Right kidney (tissue), 1 donor: ENCODE measurements at regions not wholly inside any gene's neighbourhood (a gene's known extent, or its start where the extent isn't known, plus 50 kb on each side); places are given as distances from the start of the nearest gene placed in this dataset.

ENCODE experiments used
- DNase-seq: peaks from one replicate; pipeline ENCODE4 v3.0.0-alpha.2; 2016

DNA sequence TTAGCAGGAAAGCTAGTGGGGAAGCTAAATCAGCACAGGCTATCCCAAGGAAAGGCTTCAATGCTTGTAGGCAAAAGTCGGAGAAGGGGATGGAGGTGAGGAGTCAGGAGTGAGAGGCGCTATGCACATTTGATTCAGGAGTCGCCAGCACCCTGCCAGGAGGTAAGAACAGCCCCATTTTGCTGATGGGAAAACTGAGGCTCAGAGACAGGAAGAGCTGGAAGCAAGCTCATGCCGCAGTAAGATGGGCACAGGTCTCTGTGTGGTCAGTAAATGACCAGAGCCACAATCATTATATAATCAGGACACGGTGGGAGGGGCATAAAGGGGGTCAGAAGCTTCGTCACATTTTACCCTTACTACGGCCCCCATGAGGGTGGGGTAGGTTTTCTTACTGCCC, 504.4 kb downstream of the MN1 start:
- DNase-seq = no peak

DNA sequence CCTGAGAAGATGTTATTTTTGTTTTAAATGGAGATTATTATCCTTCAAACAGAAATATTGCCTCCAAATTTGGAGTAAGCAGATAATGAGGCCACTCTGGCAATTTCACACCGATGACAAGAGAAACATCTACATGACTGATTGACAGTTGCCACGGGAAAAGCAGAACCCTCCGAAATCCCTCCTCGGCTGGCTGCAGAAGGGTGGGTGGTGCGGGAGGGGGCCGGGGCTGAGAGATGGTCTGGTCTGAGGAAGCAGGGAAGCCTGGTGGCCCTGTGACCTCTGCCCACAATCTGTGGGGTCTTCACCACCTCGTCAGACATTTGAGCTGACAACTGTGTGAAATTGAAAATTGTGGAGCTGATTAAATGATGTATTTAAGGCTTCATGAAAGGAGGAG, 503.2 kb downstream of the MN1 start:
- DNase-seq = no peak

DNA sequence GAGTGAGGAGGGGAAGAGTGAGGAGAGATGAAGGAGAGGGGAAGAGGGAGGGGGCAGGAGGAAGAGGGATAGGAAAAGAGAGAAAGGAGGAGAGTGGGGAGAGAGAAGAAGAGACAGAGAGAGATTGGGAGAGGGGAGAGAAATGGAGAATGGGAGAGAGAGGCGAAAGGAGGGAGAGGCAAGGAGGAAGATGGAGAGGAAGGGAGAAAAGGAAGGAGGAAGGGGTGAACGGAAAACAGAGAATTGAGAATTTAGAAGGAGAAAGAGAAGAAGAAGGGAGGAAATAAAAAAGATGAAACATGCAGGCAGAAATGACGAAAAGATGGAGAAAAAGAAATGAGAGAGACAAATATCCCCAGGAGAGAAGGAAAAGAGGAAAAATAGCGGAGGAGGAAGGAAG, 502.8 kb downstream of the MN1 start:
- DNase-seq = no peak

DNA sequence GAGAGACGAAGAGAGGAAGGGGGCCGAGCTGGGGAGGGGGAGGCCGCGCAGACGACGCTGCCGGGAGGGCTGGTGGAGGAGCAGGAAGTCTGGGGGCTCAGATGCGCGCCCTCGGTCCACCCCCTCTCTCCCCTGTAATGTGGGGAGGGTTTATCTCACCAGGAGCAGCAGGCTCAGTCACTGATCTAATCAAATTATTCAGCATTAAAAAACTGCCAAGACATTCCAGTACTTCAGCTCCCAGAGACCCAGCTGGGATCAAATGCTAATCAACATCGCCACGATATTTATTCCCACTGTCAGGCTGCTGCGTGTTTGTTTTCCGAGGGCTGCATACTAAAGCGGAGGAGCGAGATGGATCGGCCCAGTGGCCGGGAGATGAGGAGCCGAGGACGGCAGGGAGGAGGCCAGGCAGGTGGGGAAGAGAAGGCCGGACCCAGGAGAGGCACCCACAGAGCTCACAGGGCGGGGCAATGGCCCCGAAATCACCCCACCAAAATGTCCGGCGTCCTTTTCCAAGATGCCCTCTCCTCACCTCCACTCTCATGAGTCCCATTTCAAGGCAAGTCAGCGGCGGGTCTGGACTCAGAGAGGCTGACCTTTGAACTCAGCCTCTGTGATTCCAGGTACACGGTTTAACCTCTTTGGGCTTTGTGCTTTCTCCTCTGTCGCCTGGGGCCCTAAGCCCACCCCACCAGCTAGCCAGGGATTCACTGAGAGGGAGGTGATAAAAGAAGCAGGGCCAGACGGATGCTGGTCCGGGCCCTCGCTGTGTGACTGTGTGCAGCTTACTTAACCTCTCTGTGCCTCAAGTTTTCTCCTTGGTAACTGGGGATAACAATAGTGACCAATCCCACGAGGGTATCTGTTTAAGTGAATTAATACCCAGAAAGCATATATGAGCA, 502.1 kb downstream of the MN1 start:
- peak; percentile 57 for DNase-seq

DNA sequence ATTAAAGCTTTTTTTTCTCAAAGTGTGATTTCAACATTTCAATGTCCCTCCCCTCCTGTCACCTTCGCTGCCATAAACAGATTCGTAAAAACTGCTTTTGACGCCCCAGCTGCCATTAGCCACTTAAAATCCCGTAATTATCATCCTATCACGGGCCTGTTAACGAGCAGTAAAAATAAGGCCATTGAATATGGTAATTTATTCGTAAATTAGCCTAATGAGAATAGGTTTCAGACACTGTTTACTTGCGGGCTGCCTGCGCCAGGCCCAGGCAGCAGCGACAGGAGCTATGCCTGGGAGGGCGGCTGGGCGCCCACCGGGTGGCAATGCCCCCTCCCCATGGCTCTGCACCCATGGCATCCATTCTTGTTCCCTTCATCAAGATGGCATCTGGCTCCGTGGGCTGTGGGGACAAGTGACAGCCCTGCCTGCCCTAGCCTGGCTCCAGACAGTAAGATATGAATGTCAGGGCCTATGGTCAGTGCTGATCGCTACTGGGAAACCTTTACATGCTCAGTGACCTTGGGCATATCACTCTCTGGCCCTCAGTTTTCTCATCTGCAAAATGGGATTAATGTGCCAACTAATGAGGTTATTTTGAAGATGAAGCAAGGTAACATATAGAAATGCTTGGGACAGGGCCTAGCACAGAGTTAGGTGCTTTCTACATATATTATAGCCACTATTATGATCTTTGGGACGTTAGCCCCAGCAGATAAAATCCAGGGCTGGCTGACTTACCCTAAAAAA, 500.8 kb downstream of the MN1 start:
- DNase-seq = no peak

DNA sequence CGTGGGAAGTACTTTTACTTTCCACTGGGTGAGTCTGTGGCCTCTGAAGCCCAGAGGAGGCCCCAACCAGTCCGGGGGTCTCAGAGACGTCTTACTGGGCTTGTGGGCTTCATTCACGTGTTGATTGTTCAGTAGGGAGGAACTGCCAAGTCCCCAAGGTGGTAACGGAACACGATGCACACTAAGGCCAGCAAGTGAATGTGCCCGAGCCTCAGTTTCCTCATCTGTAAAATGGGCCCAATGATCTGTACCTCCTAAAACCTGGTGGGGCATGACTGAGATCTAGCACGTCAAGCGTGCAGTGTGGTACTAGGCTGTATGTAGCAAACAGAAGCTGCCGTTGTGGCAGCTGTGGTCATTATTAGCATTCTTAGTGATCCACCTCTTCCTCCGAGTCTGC, 499.1 kb downstream of the MN1 start:
- DNase-seq = no peak

DNA sequence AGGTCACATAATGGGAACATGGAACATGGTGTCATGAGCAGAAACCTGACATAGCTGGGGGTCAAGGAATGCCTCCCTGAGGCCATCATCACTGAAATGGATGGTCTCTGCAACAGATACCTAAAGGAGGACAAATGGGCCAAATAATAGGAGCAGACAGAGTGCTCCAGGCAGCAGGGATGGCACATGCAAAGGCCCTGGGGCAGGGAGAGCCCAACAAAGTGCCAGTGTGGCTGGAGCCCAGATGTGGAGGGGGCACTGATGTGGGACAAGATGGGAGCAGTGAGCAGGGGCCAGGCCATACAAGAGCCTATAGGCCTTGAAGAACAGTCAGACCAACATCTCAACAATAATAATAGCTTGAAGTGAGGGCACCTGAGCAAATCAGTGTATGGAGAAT, 497.8 kb downstream of the MN1 start:
- DNase-seq = no peak

DNA sequence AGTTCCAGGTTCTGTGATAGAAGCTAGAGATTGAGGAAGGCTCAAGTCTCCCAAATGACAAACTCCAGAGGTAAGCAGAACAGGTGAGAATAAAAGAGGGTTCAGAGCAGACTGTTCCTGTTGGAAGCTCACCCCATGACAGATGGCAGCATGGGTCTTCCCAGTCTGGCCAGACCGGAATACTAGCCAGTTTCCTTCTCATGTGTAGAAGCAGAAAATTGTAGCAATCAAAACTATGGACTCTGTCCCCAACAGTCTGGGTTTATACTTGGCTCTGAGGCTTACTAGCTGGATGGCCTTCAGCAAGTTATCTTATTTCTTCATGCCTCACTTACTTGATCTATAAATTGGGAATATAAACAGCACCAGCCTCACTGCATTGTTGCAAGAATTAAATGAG, 494.8 kb downstream of the MN1 start:
- DNase-seq = no peak

DNA sequence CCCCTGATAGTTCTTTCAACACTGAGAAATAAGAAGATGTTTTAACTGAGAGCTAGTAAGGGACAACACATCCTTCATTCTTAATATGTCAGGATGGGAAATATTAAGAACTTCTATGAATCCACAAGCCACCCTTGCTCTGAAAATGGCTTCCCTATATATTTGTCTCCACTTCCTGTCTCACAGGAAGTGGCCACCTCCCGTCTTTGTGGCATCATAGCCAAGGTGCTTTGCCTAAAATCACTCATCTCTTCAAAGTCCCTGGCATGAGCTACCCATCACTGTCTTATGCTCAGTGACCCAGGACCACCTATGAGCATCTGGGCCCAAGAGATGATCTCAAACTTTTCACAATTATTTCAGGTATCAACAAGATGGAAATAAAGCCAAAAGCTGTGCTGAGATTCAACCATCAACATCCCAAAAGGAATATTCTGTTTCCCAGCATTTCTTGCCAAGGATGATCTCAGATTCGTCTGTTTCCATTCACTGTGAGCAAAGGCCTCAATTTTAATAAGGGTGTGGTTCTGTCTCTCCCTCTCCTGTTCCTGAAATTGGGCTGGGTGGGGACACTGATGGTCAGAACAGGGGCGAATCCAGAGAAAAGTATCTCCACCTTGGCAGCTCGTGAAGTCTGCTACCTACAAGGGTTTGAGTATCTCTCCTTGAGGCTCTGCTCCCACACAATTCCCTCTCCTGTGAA, 493.9 kb downstream of the MN1 start:
- no peak for DNase-seq

DNA sequence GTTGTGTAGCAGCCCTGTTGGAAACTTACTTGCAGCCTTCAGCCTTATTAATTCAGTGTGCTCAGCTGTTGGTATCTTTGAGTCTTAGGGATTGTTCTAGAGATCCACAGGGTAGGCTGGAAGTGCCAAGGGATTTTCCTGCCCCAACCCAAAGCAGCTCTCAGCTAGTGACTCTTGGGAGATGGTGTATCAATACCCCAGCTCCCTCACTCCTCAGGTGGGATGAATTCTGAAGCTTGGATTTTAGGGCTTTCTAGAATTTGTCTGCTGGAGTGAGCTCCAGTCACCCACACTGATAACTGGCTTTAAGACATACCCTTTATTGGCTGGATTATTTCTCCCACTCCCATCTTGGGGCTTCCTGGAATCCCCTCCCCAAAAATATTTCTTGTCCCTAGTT, 493.0 kb downstream of the MN1 start:
- DNase-seq = no peak

DNA sequence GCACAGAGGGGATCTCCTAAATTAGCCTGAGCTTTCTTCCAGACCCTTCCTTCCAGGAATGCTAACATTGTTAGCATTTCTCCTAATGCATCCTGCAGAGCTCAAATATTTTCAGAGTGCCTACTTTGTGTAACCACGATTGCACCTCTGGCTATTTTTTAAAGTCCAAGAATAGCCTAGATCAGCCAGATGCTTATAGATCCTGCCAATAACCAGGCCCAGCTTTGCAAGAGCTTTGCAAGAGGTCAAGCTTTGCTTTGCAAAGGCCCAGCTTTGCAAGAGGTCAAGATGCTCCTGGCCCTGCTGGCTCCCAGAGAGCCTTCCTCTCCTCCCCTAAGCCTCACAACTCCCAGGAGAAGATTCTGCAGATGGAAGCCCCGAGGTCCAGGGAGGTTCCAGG, 491.9 kb downstream of the MN1 start:
- no peak for DNase-seq

DNA sequence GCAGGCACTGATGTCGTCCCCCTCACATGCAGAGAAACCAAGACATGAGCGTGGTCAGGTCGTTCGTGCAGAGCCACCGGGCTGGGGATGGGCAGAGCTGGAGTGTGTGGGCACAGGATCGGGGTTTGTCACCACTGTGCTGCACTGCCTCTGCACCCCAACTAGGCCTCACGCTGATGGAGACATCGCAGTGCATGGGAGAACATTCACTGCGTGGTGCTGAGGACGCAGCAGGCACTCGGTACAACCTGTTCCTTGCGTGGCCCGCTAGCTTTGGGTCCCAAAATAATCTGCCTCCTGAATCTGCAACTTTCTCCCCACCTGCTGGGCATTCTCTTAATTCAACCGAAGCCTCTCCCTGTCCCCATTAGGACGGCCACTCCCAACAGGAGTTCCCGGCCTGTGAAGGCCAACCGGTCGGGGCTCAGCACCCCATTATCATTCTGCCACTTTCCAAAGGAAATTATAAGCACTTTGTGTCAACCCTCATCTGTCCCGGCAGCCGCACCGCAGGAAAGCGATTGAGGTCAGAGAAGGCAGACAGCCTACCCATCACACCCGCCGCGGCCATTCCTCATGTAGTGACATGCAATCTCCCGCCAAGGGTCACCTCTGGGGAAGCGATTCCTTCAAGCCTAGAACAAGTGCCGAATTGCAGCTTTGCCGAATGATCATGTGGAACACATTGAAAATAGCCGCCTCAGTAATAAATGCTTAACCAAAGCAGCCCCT, 490.4 kb downstream of the MN1 start:
- no peak for DNase-seq

DNA sequence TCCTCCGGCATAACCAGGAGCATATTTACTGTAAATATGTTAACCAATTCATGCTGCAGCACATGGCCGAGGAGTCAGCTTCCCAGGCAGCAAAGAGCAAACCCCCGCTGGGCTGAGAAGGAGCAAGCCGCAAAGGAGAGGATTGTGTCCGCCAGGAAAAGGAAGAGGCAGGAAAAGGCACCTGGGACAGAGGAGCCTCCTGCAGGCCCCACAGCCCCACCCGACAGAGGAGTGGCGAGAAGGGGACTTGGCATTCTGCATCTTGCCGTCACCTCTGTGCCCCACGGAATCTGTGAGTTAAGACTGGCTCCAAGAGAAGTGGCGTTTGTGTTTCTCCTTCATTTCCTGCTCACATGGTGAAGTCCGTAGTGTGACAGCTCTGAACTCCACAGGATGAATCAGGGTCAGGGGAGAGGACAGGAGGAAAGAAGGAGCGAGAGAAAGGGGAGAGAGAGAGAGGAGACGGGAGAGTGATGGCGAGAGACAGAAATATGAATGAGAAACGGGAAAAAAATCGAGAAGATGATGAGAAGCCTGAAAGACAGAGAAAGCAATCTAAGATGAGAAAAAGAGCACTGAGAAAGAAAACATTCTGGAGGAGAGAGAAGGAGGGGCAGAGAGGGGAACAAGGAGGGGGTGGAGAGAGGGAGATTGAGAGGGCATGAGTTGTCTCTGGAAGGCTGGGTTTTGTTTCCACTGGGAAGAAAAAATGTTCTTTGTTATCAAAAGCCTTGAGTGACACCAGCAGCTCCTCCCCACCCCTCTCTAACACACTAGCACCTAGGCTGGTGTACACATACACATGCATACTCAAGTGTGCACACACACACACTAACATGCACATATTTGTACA, 489.6 kb downstream of the MN1 start:
- DNase-seq = no peak

DNA sequence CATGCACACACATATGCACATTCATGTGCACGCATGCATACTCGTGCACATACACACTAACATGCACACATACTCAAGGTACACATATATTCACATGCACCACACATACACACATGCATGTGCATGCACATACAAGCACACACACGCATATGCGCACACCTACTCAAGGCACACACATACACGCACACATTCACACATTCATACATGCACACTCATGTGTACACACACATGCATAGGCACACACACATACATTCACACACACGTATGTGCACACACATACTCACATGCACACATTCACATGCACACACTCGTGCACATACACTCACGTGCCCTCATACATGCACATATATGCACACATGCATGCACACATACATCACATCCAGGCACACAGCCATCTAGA, 489.0 kb downstream of the MN1 start:
- no peak for DNase-seq

DNA sequence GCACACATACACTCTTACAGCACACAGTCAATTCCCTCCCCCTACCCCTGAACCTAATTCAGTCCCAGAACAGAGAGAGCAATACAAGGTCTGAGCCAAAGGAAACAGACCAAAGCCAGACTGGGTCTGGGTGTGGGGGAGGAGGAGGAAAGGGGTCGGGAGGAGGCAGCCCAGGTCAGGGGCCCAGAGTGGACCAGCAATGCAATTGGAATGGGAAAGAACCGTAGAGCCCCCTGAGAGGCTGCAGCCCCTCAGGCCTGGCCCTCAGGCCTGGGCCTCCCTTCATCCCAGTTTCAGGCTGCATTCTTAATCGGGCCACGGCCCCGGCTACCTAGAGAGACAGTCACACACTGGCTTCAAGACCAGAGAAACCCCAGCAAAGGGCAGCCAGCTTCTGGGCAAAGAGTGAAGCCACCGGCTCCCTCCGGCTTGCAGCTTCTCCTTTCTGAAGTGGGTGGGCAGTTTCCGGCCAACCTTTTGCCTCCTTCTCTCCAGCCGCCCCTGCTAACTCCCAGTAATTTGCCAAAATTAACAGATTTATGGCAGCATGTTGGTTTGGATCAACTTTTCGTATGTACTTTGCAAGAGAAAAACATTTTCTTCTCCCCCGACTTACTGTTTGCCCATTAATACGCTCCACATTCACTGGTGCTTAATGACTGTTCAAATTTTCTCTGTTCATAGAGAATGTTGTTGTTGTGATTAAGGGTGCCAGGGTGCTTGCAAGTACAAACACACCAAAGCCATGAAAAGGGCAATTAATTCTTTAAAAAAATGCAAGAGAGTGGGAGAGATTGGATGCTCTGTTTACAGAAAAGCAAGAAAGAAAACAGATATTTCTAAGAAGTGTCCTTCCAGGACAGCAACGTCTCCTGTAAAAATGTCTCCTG, 488.3 kb downstream of the MN1 start:
- DNase-seq = peak; percentile 65

DNA sequence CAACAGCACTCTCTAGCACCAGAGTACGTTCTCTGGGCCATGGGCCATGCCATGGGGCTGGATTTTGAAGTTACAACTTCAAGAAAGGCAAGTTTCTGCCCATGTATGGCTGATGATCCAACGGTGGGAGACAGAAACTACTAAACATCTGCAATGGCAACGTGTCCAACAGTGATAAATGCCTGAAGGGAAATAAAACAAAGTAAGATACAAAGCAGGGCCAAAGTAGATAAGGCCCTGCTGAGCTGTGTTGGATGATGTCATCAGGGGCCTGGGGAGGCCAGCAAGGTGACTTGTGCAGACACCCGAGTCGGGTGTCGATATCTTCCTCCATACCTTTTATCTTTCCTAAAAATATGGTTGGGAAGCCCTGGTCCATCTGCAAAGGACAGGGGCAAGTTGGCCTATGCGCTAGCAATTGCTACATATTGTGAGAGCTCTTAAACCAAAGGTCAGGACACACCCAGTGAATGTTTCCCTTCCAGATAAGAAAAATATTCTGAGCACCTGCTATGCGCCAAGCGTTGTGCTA, 487.2 kb downstream of the MN1 start:
- no peak for DNase-seq

DNA sequence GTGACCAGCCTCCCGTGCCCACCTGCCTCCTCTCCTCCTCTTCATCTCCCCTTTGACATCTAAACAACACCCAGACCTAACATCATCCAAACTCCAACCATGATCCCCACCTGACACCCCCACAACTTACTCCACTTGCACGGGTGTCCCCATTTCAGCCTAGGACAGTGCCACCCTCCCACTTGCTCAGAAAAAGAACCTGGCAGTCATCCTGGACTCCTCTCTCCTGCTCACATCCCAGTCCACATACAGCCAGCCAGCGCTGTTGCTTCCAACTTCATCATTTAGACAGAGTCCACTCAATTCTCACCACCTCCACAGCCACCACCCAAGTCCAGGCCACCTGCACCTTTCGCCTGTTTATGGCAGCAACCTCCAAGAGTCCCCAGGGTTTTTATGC, 485.7 kb downstream of the MN1 start:
- DNase-seq = no peak

DNA sequence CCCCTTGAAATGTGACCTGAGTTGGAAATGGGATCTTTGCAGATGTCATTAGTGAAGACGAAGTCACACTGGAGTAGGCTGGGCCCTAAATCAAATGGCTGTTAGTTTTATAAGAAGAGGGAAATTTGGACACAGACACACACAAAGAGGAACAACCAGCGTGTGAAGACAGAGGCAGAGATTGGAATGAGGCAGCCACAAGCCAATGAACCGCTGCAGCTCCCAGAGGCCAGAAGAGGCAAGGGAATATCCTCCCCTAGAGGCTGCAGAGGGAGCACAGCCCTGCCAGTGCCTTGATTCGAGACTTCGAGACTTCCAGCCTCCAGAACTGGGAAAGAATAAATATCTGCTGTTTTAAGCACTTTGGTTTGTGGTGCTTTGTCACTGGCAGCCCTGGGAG, 484.5 kb downstream of the MN1 start:
- DNase-seq = no peak

DNA sequence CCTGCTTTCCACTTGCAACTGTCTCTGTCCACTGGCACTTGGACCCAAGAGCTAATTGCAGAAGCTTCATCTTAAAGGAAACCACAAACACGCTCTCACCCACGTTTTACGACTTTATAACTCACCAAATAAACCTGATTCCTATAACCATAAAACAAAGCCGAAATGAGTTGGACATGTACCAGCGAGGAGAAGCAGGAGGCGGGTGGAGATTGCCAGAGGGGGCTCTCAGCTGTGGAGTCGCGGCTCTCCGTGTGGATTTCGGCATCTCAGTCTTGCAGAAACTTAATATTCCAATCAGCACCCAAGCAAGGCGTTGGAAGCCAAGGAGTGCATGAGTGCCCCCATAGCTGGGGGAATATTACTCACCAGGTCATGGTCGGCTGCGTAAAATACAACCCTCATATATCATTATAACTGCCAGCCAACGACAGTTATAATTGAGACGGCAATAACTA, 483.6 kb downstream of the MN1 start:
- peak; percentile 49 for DNase-seq

DNA sequence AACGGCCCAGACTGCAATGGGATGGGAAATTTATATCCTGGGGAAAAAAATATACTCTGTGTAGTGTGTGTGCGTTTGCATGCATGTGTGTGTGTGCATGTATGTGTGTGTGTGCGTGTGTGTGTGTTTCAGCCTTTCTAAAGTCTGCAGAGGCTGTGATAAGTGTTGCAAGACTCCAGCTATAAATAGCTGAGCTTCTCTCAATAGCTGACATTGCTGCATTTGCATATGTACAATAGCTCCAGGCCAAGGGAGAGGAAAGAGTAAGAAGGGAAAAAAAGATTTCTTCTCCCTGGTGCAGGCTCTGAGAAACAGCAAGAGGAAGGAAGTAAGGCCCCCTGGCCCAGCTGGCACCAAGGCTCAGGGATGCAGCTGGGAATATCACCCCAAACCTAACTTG, 483.0 kb downstream of the MN1 start:
- no peak for DNase-seq
